ENCODE measurements at regions not wholly inside any gene's neighbourhood (a gene's known extent, or its start where the extent isn't known, plus 50 kb on each side); places are given as distances from the start of the nearest gene placed in this dataset.

DNA sequence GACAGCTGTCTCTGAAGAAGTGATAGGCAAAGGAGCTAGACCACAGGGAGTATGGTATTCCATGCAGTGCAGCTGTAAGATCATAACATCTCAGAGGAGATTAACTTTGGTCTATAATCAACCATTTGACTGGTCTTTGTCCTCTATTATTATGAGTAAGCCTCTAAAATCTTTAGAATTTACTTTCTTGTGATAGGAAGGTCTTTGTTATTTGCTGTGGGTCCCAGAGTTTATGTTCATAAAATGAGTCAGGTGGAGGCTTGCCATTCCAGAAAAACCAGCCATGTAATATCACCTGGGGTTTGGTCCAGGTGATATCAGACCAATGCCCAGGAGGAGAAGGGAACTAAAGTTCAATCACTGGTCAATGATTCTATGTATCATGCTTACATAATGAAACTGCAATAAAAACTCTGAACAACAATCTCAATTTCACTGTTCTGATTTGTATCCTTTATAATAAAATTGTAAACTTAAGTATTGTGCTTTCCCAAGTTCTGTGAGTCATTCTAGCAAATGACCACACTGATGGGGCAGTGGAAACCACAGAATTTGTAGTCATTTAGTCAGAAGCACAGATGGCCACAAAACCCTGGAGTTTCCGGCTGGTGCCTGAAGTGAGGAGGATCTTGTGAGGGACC lies 239.6 kb upstream of the TRAM1L1 start:
- no peak overlapping the region for H3K27ac ChIP-seq (replicated peaks)
- no peaks in the 10 kb centered on the region for H3K27me3 ChIP-seq (ENCODE audit: insufficient read depth, poor library complexity, severe bottlenecking)
- no peak overlapping the region for H3K4me3 ChIP-seq (replicated peaks; ENCODE audit: insufficient read depth, low read length)
- TF ChIP-seq, protein P1, sequence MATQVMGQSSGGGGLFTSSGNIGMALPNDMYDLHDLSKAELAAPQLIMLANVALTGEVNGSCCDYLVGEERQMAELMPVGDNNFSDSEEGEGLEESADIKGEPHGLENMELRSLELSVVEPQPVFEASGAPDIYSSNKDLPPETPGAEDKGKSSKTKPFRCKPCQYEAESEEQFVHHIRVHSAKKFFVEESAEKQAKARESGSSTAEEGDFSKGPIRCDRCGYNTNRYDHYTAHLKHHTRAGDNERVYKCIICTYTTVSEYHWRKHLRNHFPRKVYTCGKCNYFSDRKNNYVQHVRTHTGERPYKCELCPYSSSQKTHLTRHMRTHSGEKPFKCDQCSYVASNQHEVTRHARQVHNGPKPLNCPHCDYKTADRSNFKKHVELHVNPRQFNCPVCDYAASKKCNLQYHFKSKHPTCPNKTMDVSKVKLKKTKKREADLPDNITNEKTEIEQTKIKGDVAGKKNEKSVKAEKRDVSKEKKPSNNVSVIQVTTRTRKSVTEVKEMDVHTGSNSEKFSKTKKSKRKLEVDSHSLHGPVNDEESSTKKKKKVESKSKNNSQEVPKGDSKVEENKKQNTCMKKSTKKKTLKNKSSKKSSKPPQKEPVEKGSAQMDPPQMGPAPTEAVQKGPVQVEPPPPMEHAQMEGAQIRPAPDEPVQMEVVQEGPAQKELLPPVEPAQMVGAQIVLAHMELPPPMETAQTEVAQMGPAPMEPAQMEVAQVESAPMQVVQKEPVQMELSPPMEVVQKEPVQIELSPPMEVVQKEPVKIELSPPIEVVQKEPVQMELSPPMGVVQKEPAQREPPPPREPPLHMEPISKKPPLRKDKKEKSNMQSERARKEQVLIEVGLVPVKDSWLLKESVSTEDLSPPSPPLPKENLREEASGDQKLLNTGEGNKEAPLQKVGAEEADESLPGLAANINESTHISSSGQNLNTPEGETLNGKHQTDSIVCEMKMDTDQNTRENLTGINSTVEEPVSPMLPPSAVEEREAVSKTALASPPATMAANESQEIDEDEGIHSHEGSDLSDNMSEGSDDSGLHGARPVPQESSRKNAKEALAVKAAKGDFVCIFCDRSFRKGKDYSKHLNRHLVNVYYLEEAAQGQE (IDR thresholded peaks at IDR 0.05; ENCODE audit: insufficient replicate concordance, low read depth), result no peak
- TF ChIP-seq, protein P2, sequence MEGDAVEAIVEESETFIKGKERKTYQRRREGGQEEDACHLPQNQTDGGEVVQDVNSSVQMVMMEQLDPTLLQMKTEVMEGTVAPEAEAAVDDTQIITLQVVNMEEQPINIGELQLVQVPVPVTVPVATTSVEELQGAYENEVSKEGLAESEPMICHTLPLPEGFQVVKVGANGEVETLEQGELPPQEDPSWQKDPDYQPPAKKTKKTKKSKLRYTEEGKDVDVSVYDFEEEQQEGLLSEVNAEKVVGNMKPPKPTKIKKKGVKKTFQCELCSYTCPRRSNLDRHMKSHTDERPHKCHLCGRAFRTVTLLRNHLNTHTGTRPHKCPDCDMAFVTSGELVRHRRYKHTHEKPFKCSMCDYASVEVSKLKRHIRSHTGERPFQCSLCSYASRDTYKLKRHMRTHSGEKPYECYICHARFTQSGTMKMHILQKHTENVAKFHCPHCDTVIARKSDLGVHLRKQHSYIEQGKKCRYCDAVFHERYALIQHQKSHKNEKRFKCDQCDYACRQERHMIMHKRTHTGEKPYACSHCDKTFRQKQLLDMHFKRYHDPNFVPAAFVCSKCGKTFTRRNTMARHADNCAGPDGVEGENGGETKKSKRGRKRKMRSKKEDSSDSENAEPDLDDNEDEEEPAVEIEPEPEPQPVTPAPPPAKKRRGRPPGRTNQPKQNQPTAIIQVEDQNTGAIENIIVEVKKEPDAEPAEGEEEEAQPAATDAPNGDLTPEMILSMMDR (IDR thresholded peaks at IDR 0.05; ENCODE audit: insufficient read depth, low read length), result no peak
- no peak for TF ChIP-seq GABPA (IDR thresholded peaks at IDR 0.05; ENCODE audit: low read depth)
- no peak for TF ChIP-seq POLR2AphosphoS5 (IDR thresholded peaks at IDR 0.05; ENCODE audit: low read depth)
- no peak for TF ChIP-seq SPI1 (IDR thresholded peaks at IDR 0.05; ENCODE audit: borderline replicate concordance, low read depth)
- DNase-seq (ENCODE audit: low read depth in 1 of 2, low spot score in 1 of 2), result no peak

DNA sequence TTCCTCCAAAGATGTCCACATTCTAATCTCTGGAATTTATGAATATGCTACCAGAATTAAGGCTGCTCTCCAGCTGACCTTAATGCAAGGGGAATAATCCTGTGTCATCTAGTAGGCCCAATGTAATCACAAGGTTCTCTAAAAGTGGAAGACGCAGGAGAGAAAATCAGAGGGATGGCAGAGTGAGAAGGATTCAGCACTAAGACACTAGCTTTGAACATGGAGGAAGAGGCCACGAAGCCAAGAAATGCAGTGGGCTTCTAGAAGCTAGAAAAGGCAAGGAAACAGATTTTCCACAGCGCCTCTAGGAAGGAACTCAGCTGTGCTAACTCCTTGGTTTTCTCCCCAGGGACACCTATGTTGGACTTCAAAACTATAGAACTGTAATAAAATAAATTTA lies 240.7 kb upstream of the TRAM1L1 start:
- no peak for DNase-seq (ENCODE audit: low read depth in 1 of 2, low spot score in 1 of 2)
- Histone ChIP-seq H3K27ac (replicated peaks) (no peak overlapping the region), H3K4me3 (replicated peaks; ENCODE audit: insufficient read depth, low read length) (no peak overlapping the region), H3K27me3 (ENCODE audit: insufficient read depth, poor library complexity, severe bottlenecking) (no peaks in the 10 kb centered on the region)
- TF ChIP-seq SPI1 (IDR thresholded peaks at IDR 0.05; ENCODE audit: borderline replicate concordance, low read depth), result no peak

DNA sequence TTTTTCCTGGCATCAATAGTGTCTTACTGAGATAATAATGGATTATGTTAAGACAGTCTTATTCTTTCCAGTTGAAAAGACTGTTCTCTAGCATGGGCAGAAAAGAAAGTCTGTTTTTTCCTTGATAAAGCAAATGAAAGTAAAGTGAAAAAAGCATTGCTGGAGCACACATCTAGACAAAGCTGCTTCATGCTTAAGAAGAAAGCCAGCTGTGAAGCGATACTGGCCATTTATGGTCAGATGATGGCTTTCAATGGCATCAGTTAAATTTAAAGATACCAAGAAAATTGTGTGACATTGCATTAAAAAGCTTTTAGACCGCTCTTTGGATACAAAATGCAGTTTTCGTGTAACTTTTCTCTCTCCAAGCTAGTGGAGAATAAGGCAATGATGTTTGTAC lies 242.1 kb upstream of the TRAM1L1 start:
- TF ChIP-seq SPI1 (IDR thresholded peaks at IDR 0.05; ENCODE audit: borderline replicate concordance, low read depth), result no peak
- Histone ChIP-seq H3K27me3 (ENCODE audit: insufficient read depth, poor library complexity, severe bottlenecking) (no peaks in the 10 kb centered on the region), H3K4me3 (replicated peaks; ENCODE audit: insufficient read depth, low read length) (no peak overlapping the region), H3K27ac (replicated peaks) (no peak overlapping the region)
- no peak for DNase-seq (ENCODE audit: low read depth in 1 of 2, low spot score in 1 of 2)

DNA sequence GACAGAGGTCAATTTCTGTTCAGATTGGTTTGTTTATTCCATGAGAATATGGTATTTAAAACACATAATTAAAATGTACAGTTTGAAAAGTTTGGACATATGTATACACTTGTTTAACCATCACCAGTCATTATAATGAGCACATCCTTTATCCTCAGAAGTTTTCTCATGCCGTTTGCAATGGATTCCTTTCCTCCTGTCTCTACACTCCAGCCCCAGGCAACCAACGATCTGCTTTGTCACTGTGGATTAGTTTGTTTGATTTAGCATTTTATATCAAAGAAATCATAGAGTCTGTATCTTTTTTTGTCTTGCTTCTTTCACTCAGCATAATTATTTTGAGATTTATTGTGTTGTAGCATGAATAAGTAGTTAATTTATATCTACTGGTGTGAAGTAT lies 243.0 kb upstream of the TRAM1L1 start:
- TF ChIP-seq GABPA (IDR thresholded peaks at IDR 0.05; ENCODE audit: low read depth), result no peak
- TF ChIP-seq, protein P2 (IDR thresholded peaks at IDR 0.05; ENCODE audit: insufficient read depth, low read length), result no peak
- Histone ChIP-seq H3K27me3 (ENCODE audit: insufficient read depth, poor library complexity, severe bottlenecking) (no peaks in the 10 kb centered on the region), H3K27ac (replicated peaks) (no peak overlapping the region), H3K4me3 (replicated peaks; ENCODE audit: insufficient read depth, low read length) (no peak overlapping the region)
- no peak for DNase-seq (ENCODE audit: low read depth in 1 of 2, low spot score in 1 of 2)

DNA sequence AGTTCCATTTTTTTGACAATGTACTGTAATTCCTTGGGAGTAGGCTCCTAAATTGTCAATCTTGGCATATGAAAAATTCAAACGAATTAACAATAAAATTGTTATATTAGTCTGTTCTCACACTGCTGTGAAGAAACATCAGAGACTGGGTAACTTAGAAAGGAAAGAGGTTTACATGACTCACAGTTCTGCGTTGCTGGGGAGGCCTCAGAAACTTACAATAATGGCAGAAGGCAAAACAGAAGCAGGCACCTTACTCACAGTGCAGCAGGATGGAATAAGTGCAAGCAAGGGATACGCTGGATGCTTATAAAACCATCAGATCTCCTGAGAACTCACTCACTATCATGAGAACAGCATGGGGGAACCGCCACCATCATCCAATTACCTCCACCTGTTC lies 246.4 kb upstream of the TRAM1L1 start:
- no peaks in the 10 kb centered on the region for H3K27me3 ChIP-seq (ENCODE audit: insufficient read depth, poor library complexity, severe bottlenecking)
- H3K4me3 ChIP-seq (replicated peaks; ENCODE audit: insufficient read depth, low read length), result no peak overlapping the region
- H3K27ac ChIP-seq (replicated peaks), result no peak overlapping the region
- no peak for DNase-seq (ENCODE audit: low read depth in 1 of 2, low spot score in 1 of 2)
- TF ChIP-seq POLR2AphosphoS5 (IDR thresholded peaks at IDR 0.05; ENCODE audit: low read depth) (no peak), SPI1 (IDR thresholded peaks at IDR 0.05; ENCODE audit: borderline replicate concordance, low read depth) (no peak), GABPA (IDR thresholded peaks at IDR 0.05; ENCODE audit: low read depth) (no peak)
- TF ChIP-seq, protein P2 (IDR thresholded peaks at IDR 0.05; ENCODE audit: insufficient read depth, low read length), result no peak
- TF ChIP-seq, protein P1 (IDR thresholded peaks at IDR 0.05; ENCODE audit: insufficient replicate concordance, low read depth), result no peak
